ENCODE measurements at regions not wholly inside any gene's neighbourhood (a gene's known extent, or its start where the extent isn't known, plus 50 kb on each side); places are given as distances from the start of the nearest gene placed in this dataset.
A peak's percentile ranks its signal among the peaks of the same experiment; 100 is the strongest.

DNA sequence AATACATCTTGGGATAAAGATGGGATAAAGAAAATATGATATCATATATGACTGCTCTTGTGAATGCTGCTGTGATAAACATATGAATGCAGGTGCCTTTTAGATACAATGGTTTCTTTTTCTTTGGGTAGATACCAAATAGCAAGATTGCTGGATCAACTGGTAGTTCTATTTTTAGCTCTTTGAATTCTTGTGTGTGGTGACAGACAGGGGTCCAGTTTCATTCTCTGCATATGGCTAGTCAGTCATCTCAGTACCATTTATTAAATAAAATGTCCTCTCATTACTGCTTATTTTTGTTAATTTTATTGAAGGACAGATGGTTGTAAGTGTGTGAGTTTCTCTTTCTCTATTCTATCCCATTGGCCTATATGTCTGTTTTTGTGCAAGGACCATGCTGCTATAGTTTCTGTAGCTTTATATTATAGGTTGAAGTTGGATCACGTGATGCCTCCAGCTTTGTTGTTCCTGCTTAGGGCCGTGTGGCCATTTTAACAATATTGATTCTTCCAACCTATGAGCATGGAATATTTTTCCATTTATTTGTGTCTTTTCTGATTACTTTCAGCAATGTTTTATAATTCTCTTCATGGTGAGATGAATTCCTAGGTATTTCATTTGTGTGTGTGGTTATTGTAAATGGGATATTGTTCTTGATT, 1089.8 kb upstream of the CADM2 start:
- H3K27me3 Mint-ChIP-seq = no peaks in the 10 kb centered on the region
- no peaks in the 10 kb centered on the region for H3K9me3 Mint-ChIP-seq
- H3K4me1 Mint-ChIP-seq = no peaks in the 10 kb centered on the region
- H3K36me3 Mint-ChIP-seq = no peaks in the 10 kb centered on the region
- CTCF ChIA-PET = no interaction called here
- H3K27ac Mint-ChIP-seq = no peak overlapping the region
- no peak overlapping the region for H3K4me3 Mint-ChIP-seq
- no peak for DNase-seq

DNA sequence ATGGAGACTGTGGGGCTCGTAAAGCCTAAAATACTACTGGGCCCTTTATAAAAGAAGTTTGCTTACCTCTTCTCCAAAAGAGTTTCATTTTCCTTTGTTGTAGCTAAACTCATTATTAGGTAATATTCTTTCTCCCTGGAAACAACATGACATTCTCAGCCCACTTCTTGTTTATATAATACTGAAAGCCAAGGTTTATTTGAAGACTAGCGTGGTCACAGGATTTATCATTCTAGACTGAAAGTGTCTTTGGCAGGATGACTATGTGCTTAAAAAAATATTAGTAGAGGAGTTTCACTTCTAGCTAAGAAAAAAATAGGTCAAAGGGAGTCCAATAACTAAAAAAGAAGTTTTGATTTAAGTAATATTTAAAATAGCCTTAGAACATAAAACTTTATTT, 1085.2 kb upstream of the CADM2 start:
- Mint-ChIP-seq H3K36me3 (no peaks in the 10 kb centered on the region), H3K27me3 (no peaks in the 10 kb centered on the region), H3K27ac (no peak overlapping the region), H3K4me3 (no peak overlapping the region), H3K9me3 (no peaks in the 10 kb centered on the region), H3K4me1 (no peaks in the 10 kb centered on the region)
- CTCF ChIA-PET = no interaction called here
- DNase-seq = no peak

DNA sequence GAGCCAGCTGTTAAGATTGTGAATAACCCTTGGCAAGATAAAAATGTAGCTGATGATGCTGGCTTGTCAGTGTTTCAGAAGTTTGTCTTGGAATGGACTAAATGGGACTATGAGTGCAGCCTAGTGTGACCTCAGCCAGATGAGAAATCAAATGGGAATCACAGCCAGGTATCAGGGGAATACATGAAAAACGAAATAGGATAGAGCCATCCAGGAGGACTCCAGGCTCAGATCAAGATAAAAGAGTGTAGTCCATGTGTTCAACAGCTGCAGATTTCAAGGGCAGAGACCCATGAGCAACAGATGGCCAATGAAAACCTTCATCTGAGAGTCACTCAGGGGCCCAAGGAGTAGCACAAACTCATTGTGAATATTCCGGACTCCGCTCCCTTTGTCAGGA, 1080.9 kb upstream of the CADM2 start:
- Mint-ChIP-seq H3K27me3 (no peaks in the 10 kb centered on the region), H3K36me3 (no peaks in the 10 kb centered on the region), H3K27ac (no peak overlapping the region), H3K9me3 (peaks cover 2% of the 10 kb centered on the region), H3K4me1 (no peaks in the 10 kb centered on the region), H3K4me3 (no peak overlapping the region)
- no peak for DNase-seq
- CTCF ChIA-PET = no interaction called here

DNA sequence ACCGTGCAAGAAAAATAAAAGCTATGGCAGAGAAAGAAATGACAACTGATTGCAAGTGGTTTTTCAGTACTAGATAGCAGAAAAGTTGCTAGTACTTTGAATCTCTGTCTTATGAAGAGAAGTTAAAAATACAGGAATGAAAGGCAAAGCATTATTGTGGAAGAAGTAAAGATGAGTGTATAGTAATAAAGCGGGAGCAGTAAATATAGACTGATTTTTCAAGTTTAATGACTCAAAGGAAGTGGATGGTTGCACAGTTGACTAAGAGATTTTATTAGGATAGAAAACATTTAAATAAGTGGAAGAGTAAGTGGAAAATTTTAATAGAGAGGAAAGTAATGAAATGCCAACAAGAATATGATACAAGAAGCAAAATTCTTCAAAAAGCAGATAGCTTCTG, 1076.1 kb upstream of the CADM2 start:
- no peaks in the 10 kb centered on the region for H3K36me3 Mint-ChIP-seq
- CTCF ChIA-PET = no interaction called here
- H3K4me1 Mint-ChIP-seq = no peaks in the 10 kb centered on the region
- DNase-seq = no peak
- no peak overlapping the region for H3K4me3 Mint-ChIP-seq
- no peak overlapping the region for H3K27ac Mint-ChIP-seq
- peaks cover 4% of the 10 kb centered on the region for H3K9me3 Mint-ChIP-seq
- H3K27me3 Mint-ChIP-seq = no peaks in the 10 kb centered on the region

DNA sequence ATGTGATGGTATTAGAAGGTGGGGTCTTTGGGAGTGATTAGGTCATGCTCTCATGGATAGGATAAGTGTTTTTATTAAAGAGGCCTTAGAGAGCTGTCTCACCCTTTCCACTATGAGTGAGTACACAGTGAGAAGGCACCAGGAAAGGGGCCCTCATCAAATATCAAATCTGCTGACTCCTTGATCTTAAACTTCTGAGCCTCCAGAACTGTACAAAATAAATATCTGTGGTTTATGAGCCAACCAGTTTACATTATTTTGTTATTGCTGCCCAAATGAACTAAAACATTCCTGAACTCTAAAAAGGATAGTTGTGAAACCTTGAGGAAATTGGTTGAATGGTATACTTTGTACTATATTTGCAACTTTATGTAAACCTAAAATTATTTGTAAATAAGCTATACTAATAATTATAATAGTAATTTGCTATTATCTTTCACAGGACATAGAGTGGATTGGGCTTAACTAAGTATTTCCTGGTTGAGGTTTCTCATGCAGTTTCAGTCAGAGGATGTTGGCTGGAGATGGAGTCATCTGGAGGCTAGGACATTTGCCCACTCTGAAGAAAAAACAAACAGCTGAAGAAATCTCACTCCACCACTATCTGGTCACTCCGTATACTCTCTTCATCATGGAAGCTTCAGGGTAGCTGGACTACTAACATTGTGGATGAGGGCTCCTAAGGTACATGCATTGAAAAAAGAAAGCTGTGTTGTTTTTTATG, 1068.6 kb upstream of the CADM2 start:
- H3K27ac Mint-ChIP-seq = no peak overlapping the region
- DNase-seq = no peak
- H3K4me3 Mint-ChIP-seq = no peak overlapping the region
- no peaks in the 10 kb centered on the region for H3K27me3 Mint-ChIP-seq
- H3K9me3 Mint-ChIP-seq = peaks cover 11% of the 10 kb centered on the region
- H3K4me1 Mint-ChIP-seq = no peaks in the 10 kb centered on the region
- CTCF ChIA-PET = no interaction called here
- H3K36me3 Mint-ChIP-seq = no peaks in the 10 kb centered on the region

DNA sequence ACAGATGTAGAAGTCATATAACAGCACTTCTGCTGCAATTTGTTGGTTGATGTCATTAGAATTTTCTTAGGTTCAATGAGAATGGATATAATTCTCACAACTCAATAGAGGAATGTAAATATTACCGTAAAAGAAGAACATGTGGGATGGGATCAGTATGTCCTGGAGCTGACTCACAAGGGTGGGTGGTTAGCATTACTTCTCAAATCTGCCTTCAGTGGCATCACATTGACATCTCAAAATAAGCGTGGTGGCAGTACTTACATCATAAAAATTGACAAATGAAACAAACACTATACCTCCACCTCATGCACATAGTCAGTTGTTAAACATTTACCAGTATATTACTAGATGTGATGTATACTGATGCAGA, 1068.0 kb upstream of the CADM2 start:
- no peak for DNase-seq
- H3K4me3 Mint-ChIP-seq = no peak overlapping the region
- H3K4me1 Mint-ChIP-seq = no peaks in the 10 kb centered on the region
- H3K27ac Mint-ChIP-seq = no peak overlapping the region
- no peaks in the 10 kb centered on the region for H3K27me3 Mint-ChIP-seq
- CTCF ChIA-PET = no interaction called here
- no peaks in the 10 kb centered on the region for H3K36me3 Mint-ChIP-seq
- peaks cover 8% of the 10 kb centered on the region for H3K9me3 Mint-ChIP-seq

DNA sequence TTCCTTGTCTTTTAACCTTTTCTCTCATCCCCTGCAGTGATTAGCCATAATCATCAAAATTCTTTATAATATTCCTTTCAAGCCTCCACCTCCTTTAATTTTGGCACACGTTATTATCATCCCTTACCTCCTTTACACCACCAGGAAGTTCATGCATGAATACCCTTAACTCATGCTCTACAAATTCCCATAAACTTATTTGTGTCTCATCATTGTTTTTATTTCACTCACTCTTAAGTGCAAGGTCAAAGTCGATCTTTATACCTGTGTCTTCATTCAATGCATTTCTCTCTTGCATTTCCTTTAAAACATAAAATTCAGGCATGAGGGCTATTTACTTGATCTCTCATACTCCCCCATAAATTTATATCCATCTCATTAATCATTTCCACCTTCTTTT, 1064.6 kb upstream of the CADM2 start:
- H3K4me1 Mint-ChIP-seq = no peaks in the 10 kb centered on the region
- H3K36me3 Mint-ChIP-seq = no peaks in the 10 kb centered on the region
- CTCF ChIA-PET = no interaction called here
- H3K9me3 Mint-ChIP-seq = peaks cover 13% of the 10 kb centered on the region
- H3K4me3 Mint-ChIP-seq = no peak overlapping the region
- no peak for DNase-seq
- H3K27ac Mint-ChIP-seq = no peak overlapping the region
- no peaks in the 10 kb centered on the region for H3K27me3 Mint-ChIP-seq

DNA sequence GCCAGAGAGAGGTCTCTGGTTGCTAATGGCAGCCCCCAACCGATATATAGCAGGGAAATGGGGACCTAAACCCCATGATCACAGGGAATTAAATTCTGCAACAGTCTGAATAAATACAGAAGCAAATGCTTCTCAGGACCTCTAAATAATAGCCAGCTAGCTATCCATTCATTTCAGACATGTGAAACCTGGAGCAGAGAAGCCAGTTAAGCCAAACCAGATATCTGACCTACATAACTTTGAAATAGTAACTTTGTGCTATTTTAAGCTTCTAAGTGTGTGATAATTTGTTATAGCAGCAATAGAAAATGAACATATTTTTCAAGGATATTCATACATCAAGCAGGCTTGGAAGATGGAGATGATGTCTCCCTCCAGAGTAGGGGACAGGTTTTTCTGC, 1062.9 kb upstream of the CADM2 start:
- Mint-ChIP-seq H3K4me3 (no peak overlapping the region), H3K27me3 (no peaks in the 10 kb centered on the region), H3K4me1 (no peaks in the 10 kb centered on the region), H3K36me3 (no peaks in the 10 kb centered on the region), H3K9me3 (peaks cover 14% of the 10 kb centered on the region), H3K27ac (no peak overlapping the region)
- CTCF ChIA-PET = no interaction called here
- no peak for DNase-seq

DNA sequence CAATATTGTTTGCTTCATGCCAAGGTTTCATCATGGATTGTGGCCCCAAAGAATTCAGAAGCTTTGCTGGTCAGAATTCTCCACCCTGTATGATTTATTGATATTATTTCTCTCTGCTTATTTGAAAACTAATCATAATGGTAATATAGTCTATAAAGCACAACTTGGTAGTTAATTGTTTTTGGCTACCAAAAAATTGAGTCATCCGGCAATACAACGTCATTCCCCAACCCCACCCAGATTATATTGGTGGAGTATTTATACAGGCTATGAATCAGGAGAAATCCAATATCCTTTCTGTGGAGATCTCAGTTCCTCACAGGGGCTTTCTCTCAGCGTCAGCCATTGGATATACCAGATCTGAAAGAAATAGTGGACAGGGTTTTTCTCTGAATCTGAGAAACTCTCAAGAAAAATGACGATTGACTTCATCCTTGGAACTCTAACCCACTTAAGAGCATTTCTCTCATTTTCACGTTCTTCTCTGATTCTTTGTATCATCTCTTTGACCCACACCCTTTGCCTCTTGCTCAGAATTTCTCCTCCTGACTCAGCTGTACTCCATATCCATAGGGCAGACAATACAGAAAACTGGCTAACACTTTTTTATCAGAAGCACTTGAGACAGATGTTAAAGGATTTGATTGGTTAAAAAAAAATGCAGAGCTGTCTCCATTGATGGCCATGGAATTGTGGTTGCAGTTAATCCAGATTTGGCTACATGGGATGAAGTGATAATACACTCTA, 1055.8 kb upstream of the CADM2 start:
- Mint-ChIP-seq H3K4me3 (no peak overlapping the region), H3K4me1 (no peaks in the 10 kb centered on the region), H3K36me3 (no peaks in the 10 kb centered on the region), H3K27me3 (no peaks in the 10 kb centered on the region), H3K9me3 (peaks cover 5% of the 10 kb centered on the region), H3K27ac (no peak overlapping the region)
- CTCF ChIA-PET = no interaction called here
- DNase-seq = no peak

DNA sequence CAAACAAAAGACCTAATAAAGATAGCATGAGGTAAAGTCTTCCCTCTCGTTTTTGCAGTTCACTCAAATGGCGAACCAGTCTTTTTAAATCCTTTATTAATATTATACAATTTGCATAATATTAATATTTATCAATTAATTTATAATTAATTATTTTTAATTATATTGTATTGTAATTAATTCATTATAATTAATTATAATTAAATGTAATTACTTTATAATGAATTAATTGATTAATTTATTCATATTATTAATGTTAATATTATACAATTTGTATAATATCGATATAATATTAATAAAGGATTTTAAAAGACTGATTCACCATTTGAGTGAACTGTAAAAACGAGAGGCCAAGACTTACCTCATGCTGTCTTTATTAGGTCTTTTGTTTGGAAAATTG, 1045.4 kb upstream of the CADM2 start:
- no peaks in the 10 kb centered on the region for H3K4me1 Mint-ChIP-seq
- H3K4me3 Mint-ChIP-seq = no peak overlapping the region
- no peak for DNase-seq
- H3K9me3 Mint-ChIP-seq = peaks cover 1% of the 10 kb centered on the region
- CTCF ChIA-PET = no interaction called here
- H3K27me3 Mint-ChIP-seq = no peaks in the 10 kb centered on the region
- H3K36me3 Mint-ChIP-seq = no peaks in the 10 kb centered on the region
- H3K27ac Mint-ChIP-seq = no peak overlapping the region

DNA sequence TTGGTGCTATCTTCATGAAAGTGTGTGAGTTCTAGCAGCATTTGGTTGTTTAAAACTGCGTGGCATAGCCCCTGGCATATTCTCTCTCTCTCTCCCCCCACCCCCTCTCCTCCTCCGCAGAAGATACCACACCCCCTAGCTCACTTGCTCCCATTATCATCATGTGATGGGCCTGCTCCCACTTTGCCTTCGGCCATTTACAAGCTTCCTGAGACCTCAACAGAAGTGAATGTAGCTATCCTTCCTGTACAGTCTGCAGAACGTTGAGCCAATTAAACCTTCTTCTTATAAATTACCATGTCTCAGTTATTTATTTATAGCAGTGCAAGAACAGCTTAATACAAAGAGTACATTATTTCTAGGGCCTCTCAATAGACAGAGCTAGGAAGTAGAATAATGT, 1032.5 kb upstream of the CADM2 start:
- CTCF ChIA-PET = no interaction called here
- Mint-ChIP-seq H3K4me3 (no peak overlapping the region), H3K27me3 (no peaks in the 10 kb centered on the region), H3K27ac (no peak overlapping the region), H3K9me3 (peaks cover 13% of the 10 kb centered on the region), H3K4me1 (no peaks in the 10 kb centered on the region), H3K36me3 (no peaks in the 10 kb centered on the region)
- no peak for DNase-seq

DNA sequence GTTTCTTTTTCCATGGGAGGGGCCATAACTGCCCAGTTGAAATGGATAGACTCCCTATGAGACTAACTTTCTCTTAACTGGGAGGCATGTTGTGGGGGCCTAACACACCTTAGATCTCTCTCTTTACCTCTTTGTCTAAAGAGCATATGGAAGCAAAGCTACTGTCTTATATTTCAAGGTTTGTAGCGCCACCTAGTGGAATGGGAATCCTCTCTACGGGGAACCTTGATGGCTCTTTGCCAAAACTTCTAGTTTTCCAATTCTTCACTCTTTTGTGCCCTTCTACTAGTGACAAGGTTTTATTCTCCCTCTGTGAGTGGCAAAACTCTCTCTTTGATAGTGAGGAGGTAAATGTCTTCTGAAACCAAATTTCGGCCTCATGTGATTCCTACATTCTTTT, 1030.4 kb upstream of the CADM2 start:
- CTCF ChIA-PET = no interaction called here
- no peak overlapping the region for H3K4me3 Mint-ChIP-seq
- no peak overlapping the region for H3K27ac Mint-ChIP-seq
- DNase-seq = no peak
- no peaks in the 10 kb centered on the region for H3K36me3 Mint-ChIP-seq
- no peaks in the 10 kb centered on the region for H3K27me3 Mint-ChIP-seq
- H3K9me3 Mint-ChIP-seq = peaks cover 15% of the 10 kb centered on the region
- no peaks in the 10 kb centered on the region for H3K4me1 Mint-ChIP-seq

DNA sequence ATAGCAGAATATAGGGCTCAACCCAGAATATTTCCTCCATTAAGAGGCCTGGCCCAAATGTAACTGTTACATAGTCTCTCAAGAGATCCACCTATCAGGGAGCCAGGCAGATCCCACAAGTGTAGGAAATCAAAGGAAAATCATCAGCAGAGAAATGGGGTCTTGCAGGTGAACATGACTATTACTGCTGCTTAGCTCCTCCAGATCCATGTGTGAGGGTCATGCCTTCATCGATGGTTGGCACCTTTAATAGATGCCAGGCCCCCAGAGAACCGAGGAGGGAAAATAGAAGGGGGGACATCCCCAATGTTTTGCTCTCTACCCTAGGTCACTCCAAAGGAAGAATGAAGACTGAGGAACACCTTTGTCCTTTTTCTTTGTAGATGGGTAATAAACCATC, 1029.9 kb upstream of the CADM2 start:
- Mint-ChIP-seq H3K9me3 (peaks cover 15% of the 10 kb centered on the region), H3K36me3 (no peaks in the 10 kb centered on the region), H3K4me3 (no peak overlapping the region), H3K27me3 (no peaks in the 10 kb centered on the region), H3K4me1 (no peaks in the 10 kb centered on the region), H3K27ac (no peak overlapping the region)
- CTCF ChIA-PET = no interaction called here
- no peak for DNase-seq

DNA sequence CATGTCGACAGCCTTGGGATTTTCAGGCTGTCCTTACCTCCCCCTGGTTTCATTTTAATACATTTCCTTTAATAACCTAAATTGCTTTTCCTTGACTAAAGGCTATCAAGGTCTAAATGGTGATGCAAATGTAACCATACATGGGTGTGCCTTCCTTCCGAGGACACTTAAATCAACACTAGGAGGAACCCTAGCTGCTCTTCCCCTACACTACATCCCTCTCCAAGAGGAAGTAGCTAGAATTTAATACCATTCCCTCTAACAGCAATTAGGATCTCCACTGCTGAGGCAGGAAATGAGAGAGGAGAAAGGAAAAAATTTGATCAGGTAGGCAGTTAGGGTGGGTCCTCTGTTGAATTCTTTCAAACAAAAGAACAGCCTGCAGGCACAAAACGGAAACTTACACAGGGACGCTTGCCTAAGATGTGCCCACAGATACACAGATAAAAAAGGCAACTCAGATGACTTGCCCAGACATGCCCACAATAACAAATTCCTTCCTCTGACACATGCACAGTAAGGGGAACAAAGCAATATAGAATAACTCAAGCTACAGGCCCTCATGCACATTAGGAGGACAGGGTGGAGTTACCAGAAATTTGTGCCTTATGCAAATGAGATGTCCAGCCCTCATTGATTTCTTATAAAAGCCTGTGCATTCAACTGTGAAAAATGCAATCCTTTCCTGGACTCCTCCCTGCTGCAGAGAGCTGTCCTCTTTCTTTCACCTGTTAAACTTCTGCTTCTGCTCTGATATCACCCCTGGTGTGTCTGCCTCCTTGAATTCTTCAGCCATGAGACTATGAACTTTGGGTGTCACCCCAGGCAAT, 1024.4 kb upstream of the CADM2 start:
- no peak for DNase-seq
- Mint-ChIP-seq H3K4me1 (peaks cover 4% of the 10 kb centered on the region), H3K27ac (peak overlapping the region; percentile 33), H3K4me3 (no peak overlapping the region), H3K36me3 (no peaks in the 10 kb centered on the region), H3K9me3 (peaks cover 12% of the 10 kb centered on the region), H3K27me3 (no peaks in the 10 kb centered on the region)
- CTCF ChIA-PET = no interaction called here
